ENCODE measurements at regions not wholly inside any gene's neighbourhood (a gene's known extent, or its start where the extent isn't known, plus 50 kb on each side); places are given as distances from the start of the nearest gene placed in this dataset.

DNA sequence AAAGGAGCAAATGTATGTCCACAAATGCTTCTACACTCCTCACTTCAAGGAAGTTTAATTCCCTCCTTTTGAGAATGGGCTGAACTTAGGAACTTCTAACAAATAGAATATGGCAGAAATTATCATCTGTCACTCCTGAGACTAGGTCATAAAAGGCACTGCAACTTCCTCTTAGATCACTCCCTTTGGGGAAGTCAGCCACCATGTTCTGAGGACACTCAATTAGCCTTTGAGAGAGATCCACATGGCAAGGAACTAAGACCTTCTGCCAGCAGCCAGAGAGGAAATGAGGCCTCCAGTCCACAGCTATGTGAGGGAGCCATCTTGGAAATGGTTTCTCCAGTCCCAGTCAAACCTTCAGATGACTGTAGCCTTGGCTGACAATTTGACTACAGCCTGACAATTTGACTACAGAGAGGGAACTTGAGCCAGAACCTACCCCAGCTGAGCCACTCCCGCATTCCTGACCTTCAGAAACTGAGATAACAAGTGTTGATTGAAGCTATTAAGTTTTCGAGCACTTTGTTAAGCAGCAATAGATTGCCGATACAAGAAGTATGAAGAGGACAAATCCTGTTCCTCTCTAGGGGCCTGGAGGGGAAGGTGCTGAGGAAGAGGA lies 113.4 kb upstream of the SEC14L1 start:
- DNase-seq (ENCODE audit: low spot score), result no peak
- TF ChIP-seq, protein P1, sequence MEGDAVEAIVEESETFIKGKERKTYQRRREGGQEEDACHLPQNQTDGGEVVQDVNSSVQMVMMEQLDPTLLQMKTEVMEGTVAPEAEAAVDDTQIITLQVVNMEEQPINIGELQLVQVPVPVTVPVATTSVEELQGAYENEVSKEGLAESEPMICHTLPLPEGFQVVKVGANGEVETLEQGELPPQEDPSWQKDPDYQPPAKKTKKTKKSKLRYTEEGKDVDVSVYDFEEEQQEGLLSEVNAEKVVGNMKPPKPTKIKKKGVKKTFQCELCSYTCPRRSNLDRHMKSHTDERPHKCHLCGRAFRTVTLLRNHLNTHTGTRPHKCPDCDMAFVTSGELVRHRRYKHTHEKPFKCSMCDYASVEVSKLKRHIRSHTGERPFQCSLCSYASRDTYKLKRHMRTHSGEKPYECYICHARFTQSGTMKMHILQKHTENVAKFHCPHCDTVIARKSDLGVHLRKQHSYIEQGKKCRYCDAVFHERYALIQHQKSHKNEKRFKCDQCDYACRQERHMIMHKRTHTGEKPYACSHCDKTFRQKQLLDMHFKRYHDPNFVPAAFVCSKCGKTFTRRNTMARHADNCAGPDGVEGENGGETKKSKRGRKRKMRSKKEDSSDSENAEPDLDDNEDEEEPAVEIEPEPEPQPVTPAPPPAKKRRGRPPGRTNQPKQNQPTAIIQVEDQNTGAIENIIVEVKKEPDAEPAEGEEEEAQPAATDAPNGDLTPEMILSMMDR (IDR thresholded peaks at IDR 0.05; ENCODE audit: extremely low read depth, insufficient read depth, missing control alignments), result no peak
- in situ Hi-C loops (cut with MboI; ENCODE audit: low pct_unique_long_range_greater_than_20kb, low sequenced_read_pairs, unreplicated experiment), result no loop called here

- in situ Hi-C loops (cut with MboI; ENCODE audit: low pct_unique_long_range_greater_than_20kb, low sequenced_read_pairs, unreplicated experiment), result no loop called here
Measured at GRCh38 chr17:77028900-77029299, 111.9 kb upstream of the SEC14L1 start.

DNA sequence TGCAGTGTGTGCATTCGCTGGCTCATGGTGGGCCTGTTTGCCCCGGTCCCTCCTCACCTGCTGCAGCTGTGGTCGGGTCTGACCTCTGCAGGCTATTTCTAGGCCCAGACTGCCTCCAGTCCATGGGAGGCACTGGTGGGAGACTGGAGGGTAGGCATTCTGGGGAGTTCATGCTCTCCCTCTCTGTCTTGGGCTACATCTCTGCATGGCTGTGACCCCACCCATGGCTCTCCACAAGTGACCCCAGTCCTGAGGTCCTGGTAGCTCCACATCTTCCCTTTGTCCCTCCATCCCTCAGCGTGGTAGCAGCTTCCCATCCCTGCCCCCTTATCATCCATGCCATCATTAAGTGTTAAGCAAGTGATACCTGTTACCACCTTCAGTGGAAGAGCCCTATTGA lies 107.8 kb upstream of the SEC14L1 start:
- TF ChIP-seq, protein P1 (IDR thresholded peaks at IDR 0.05; ENCODE audit: extremely low read depth, insufficient read depth, missing control alignments), result no peak
- no peak for DNase-seq (ENCODE audit: low spot score)
- in situ Hi-C loops (cut with MboI; ENCODE audit: low pct_unique_long_range_greater_than_20kb, low sequenced_read_pairs, unreplicated experiment), result no loop called here

More at GRCh38 chr17:77028900-77029299, 111.9 kb upstream of the SEC14L1 start:
- TF ChIP-seq, protein P1 (IDR thresholded peaks at IDR 0.05; ENCODE audit: extremely low read depth, insufficient read depth, missing control alignments), result no peak
- no peak for DNase-seq (ENCODE audit: low spot score)

DNA sequence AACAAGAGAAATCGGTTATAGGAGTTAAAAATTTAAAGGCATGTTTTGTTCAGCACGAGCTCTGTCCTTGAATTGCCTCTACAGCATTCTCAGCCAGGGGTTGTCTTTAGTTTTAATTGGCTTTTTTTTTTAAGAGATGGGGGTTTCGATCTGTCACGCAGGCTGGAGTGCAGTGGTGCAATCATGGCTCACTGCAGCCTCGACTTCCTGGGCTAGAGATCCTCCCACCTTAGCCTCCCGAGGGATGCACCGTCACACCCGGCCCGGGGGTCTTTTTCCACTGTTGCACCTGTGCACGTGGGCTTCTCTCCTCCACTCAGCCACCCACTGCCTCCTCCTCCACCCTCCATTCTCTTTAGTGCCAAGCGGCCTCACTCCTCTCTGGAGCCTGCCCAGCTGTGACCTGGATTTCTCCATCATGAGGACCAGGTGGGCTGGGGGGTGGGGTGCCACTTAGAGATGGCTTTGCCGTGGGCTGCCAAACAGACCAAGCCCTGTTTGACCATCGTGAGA lies 106.8 kb upstream of the SEC14L1 start:
- DNase-seq (ENCODE audit: low spot score), result no peak
- in situ Hi-C loops (cut with MboI; ENCODE audit: low pct_unique_long_range_greater_than_20kb, low sequenced_read_pairs, unreplicated experiment), result no loop called here
- TF ChIP-seq, protein P1 (IDR thresholded peaks at IDR 0.05; ENCODE audit: extremely low read depth, insufficient read depth, missing control alignments), result no peak

- TF ChIP-seq, protein P1 (IDR thresholded peaks at IDR 0.05; ENCODE audit: extremely low read depth, insufficient read depth, missing control alignments), result no peak
- in situ Hi-C loops (cut with MboI; ENCODE audit: low pct_unique_long_range_greater_than_20kb, low sequenced_read_pairs, unreplicated experiment), result no loop called here
- DNase-seq (ENCODE audit: low spot score), result no peak
Measured at GRCh38 chr17:77034677-77035424, 105.9 kb upstream of the SEC14L1 start.

DNA sequence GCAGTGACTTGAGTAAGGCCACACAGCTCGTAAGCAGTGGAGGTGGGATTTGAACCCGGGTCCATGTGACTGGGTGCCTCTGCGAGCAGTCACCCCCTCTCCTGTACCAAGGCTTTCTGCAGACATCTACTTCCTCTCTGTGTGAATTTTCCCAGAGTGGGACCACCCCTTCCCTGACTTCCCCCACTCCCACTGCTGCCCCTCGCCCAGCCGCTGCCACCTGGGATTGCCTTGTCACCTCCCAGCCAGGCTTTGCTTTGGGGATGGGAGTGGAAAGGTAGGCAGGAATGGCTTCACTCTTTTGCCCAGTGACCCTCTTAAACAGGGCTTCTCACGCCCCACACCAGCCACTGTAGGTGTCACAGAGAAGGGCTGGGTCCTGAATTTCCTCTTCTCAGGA lies 105.2 kb upstream of the SEC14L1 start:
- in situ Hi-C loops (cut with MboI; ENCODE audit: low pct_unique_long_range_greater_than_20kb, low sequenced_read_pairs, unreplicated experiment), result no loop called here
- TF ChIP-seq, protein P1 (IDR thresholded peaks at IDR 0.05; ENCODE audit: extremely low read depth, insufficient read depth, missing control alignments), result no peak
- DNase-seq (ENCODE audit: low spot score), result no peak

Data from GM13977 (cell line).